ENCODE measurements at regions not wholly inside any gene's neighbourhood (a gene's known extent, or its start where the extent isn't known, plus 50 kb on each side); places are given as distances from the start of the nearest gene placed in this dataset.

- no peak for TF ChIP-seq CTCF (IDR thresholded peaks at IDR 0.05)
- no peak for TF ChIP-seq POLR2A (IDR thresholded peaks at IDR 0.05)
- TF ChIP-seq POLR2AphosphoS5 (IDR thresholded peaks at IDR 0.05): no peak
- no peak for TF ChIP-seq EP300 (IDR thresholded peaks at IDR 0.05)
- WGBS: 71% methylated on average over 3 of the region's 3 CpGs
- no peak overlapping the region for H3K4me3 ChIP-seq
- H3K27me3 ChIP-seq: peaks cover 28% of the 10 kb centered on the region
- DNase-seq (ENCODE audit: low spot score in 2 of 2): no peak
- no peak overlapping the region for H3K27ac ChIP-seq
- H3K4me1 ChIP-seq: peaks cover 12% of the 10 kb centered on the region
- no peaks in the 10 kb centered on the region for H3K36me3 ChIP-seq
- H3K9me3 ChIP-seq: no peaks in the 10 kb centered on the region
Measured at GRCh38 chrX:107507744-107508117, 58.3 kb downstream of the FRMPD3 start.

GRCh38 chrX:107508925-107509324, 59.5 kb downstream of the FRMPD3 start:
- DNase-seq (ENCODE audit: low spot score in 2 of 2): no peak
- Histone ChIP-seq H3K4me3 (no peak overlapping the region), H3K36me3 (no peaks in the 10 kb centered on the region), H3K27ac (no peak overlapping the region), H3K4me1 (peaks cover 12% of the 10 kb centered on the region), H3K9me3 (no peaks in the 10 kb centered on the region), H3K27me3 (peaks cover 28% of the 10 kb centered on the region)
- 96% methylated on average over 3 of the region's 3 CpGs for WGBS
- no peak for TF ChIP-seq CTCF (IDR thresholded peaks at IDR 0.05)
- no peak for TF ChIP-seq POLR2AphosphoS5 (IDR thresholded peaks at IDR 0.05)
- no peak for TF ChIP-seq POLR2A (IDR thresholded peaks at IDR 0.05)
- no peak for TF ChIP-seq EP300 (IDR thresholded peaks at IDR 0.05)

GRCh38 chrX:107514944-107515343, 65.5 kb downstream of the FRMPD3 start:
- no peak for TF ChIP-seq CTCF (IDR thresholded peaks at IDR 0.05)
- no peak for TF ChIP-seq POLR2AphosphoS5 (IDR thresholded peaks at IDR 0.05)
- TF ChIP-seq EP300 (IDR thresholded peaks at IDR 0.05): no peak
- TF ChIP-seq POLR2A (IDR thresholded peaks at IDR 0.05): no peak
- Histone ChIP-seq H3K9me3 (no peaks in the 10 kb centered on the region), H3K4me1 (no peaks in the 10 kb centered on the region), H3K27ac (no peak overlapping the region), H3K27me3 (no peaks in the 10 kb centered on the region), H3K36me3 (no peaks in the 10 kb centered on the region), H3K4me3 (no peak overlapping the region)
- 62% methylated on average over 2 of the region's 2 CpGs for WGBS
- DNase-seq (ENCODE audit: low spot score in 2 of 2): no peak

- no peak for TF ChIP-seq EP300 (IDR thresholded peaks at IDR 0.05)
- TF ChIP-seq POLR2AphosphoS5 (IDR thresholded peaks at IDR 0.05): no peak
- no peak for TF ChIP-seq CTCF (IDR thresholded peaks at IDR 0.05)
- TF ChIP-seq POLR2A (IDR thresholded peaks at IDR 0.05): no peak
- Histone ChIP-seq H3K4me1 (no peaks in the 10 kb centered on the region), H3K36me3 (no peaks in the 10 kb centered on the region), H3K27me3 (no peaks in the 10 kb centered on the region), H3K27ac (no peak overlapping the region), H3K9me3 (no peaks in the 10 kb centered on the region), H3K4me3 (no peak overlapping the region)
- WGBS: 79% methylated on average over 14 of the region's 14 CpGs
- no peak for DNase-seq (ENCODE audit: low spot score in 2 of 2)
Measured at GRCh38 chrX:107521877-107522586, 72.6 kb downstream of the FRMPD3 start.

- no peak for DNase-seq (ENCODE audit: low spot score in 2 of 2)
- H3K4me3 ChIP-seq: no peak overlapping the region
- H3K27me3 ChIP-seq: no peaks in the 10 kb centered on the region
- H3K27ac ChIP-seq: no peak overlapping the region
- H3K9me3 ChIP-seq: no peaks in the 10 kb centered on the region
- H3K4me1 ChIP-seq: no peaks in the 10 kb centered on the region
- 74% methylated on average over 2 of the region's 2 CpGs for WGBS
- no peaks in the 10 kb centered on the region for H3K36me3 ChIP-seq
- TF ChIP-seq POLR2A (IDR thresholded peaks at IDR 0.05): no peak
- TF ChIP-seq POLR2AphosphoS5 (IDR thresholded peaks at IDR 0.05): no peak
- no peak for TF ChIP-seq EP300 (IDR thresholded peaks at IDR 0.05)
- no peak for TF ChIP-seq CTCF (IDR thresholded peaks at IDR 0.05)
Measured at GRCh38 chrX:107522901-107523300, 73.4 kb downstream of the FRMPD3 start.
